WI38 (cell line): ENCODE measurements at regions not wholly inside any gene's neighbourhood (a gene's known extent, or its start where the extent isn't known, plus 50 kb on each side); places are given as distances from the start of the nearest gene placed in this dataset.
A peak's percentile ranks its signal among the peaks of the same experiment; 100 is the strongest.

ENCODE experiments used
- H3K4me3 ChIP-seq: 2 replicates; pipeline ENCODE4 v1.5.1; 2011; ENCODE audit warnings: low read depth, mild to moderate bottlenecking, control low read depth, low read length
- CTCF ChIP-seq: IDR thresholded peaks from 2 replicates; pipeline ENCODE4 v1.5.1; 2012; ENCODE audit warnings: low read depth, mild to moderate bottlenecking, control low read depth, low read length

GRCh38 chr15:26101443-26101842 is 238.3 kb upstream of the ATP10A start:
- no peak for TF ChIP-seq CTCF

GRCh38 chr15:26098801-26099200 is 235.7 kb upstream of the ATP10A start:
- TF ChIP-seq CTCF, result no peak
- no peak overlapping the region for H3K4me3 ChIP-seq

More at GRCh38 chr15:26101443-26101842, 238.3 kb upstream of the ATP10A start:
- H3K4me3 ChIP-seq, result no peak overlapping the region

- no peak overlapping the region for H3K4me3 ChIP-seq
- TF ChIP-seq CTCF, result no peak
These were observed 234.1 kb upstream of the ATP10A start for GRCh38 chr15:26097216-26097615.

GRCh38 chr15:26096581-26096980 is 233.5 kb upstream of the ATP10A start:
- no peak for TF ChIP-seq CTCF
- H3K4me3 ChIP-seq, result no peak overlapping the region

GRCh38 chr15:26095710-26096330 is 232.7 kb upstream of the ATP10A start:
- TF ChIP-seq CTCF, result peak; percentile 36
- H3K4me3 ChIP-seq, result no peak overlapping the region

GRCh38 chr15:26091184-26091583 is 228.1 kb upstream of the ATP10A start:
- TF ChIP-seq CTCF, result no peak
- H3K4me3 ChIP-seq, result no peak overlapping the region

GRCh38 chr15:26087881-26088280 is 224.8 kb upstream of the ATP10A start:
- no peak for TF ChIP-seq CTCF

More at GRCh38 chr15:26087881-26088280, 224.8 kb upstream of the ATP10A start:
- H3K4me3 ChIP-seq, result no peak overlapping the region
